Glutamatergic neuron (in vitro differentiated cells): ENCODE measurements at regions not wholly inside any gene's neighbourhood (a gene's known extent, or its start where the extent isn't known, plus 50 kb on each side); places are given as distances from the start of the nearest gene placed in this dataset.
"Not testable (repeated sequence)": the region's sequence is repeated elsewhere in the genome, so short reads cannot be mapped to it uniquely, and the experiment has no call there.

Source experiments
- DNase-seq: peaks from one replicate; pipeline ENCODE4 v3.0.0; 2022
- H3K27ac Mint-ChIP-seq: one replicate; pipeline ENCODE4 v1.8.0; 2020; ENCODE audit warnings: mild to moderate bottlenecking, mixed read lengths, inconsistent platforms; ENCODE audit not compliant: unreplicated experiment
- H3K27me3 Mint-ChIP-seq: one replicate; pipeline ENCODE4 v1.8.0; 2020; ENCODE audit warnings: mild to moderate bottlenecking, moderate library complexity, mixed read lengths, inconsistent platforms; ENCODE audit not compliant: unreplicated experiment
- H3K36me3 Mint-ChIP-seq: one replicate; pipeline ENCODE4 v1.8.0; 2020; ENCODE audit warnings: mild to moderate bottlenecking, mixed read lengths, inconsistent platforms; ENCODE audit not compliant: unreplicated experiment
- H3K4me1 Mint-ChIP-seq: one replicate; pipeline ENCODE4 v1.8.0; 2020; ENCODE audit warnings: mild to moderate bottlenecking, low read depth, mixed read lengths, inconsistent platforms; ENCODE audit not compliant: unreplicated experiment
- H3K4me3 Mint-ChIP-seq: one replicate; pipeline ENCODE4 v1.8.0; 2020; ENCODE audit warnings: mild to moderate bottlenecking, mixed read lengths, inconsistent platforms; ENCODE audit not compliant: unreplicated experiment
- H3K9me3 Mint-ChIP-seq: one replicate; pipeline ENCODE4 v1.8.0; 2020; ENCODE audit warnings: mild to moderate bottlenecking, moderate library complexity, mixed read lengths, inconsistent platforms; ENCODE audit not compliant: unreplicated experiment
- CTCF ChIP-seq: fragments of 200-600 bp; sonication (generic); IDR thresholded peaks from one replicate; pipeline ENCODE4 v1.5.0; 2021; ENCODE audit not compliant: partially characterized antibody, unreplicated experiment

- no peak for TF ChIP-seq CTCF
- Mint-ChIP-seq H3K4me3 (no peak overlapping the region), H3K4me1 (no peaks in the 10 kb centered on the region), H3K27ac (no peak overlapping the region), H3K36me3 (no peaks in the 10 kb centered on the region), H3K9me3 (peaks cover under 1% of the 10 kb centered on the region), H3K27me3 (peaks cover 1% of the 10 kb centered on the region)
- no peak for DNase-seq
These were observed 677.0 kb downstream of the STK39 start for GRCh38 chr2:167570370-167570769.

GRCh38 chr2:167563885-167564619 lies 675.8 kb downstream of the XIRP2 start:
- not testable (repeated sequence) for H3K4me3 Mint-ChIP-seq, H3K36me3 Mint-ChIP-seq, H3K9me3 Mint-ChIP-seq, DNase-seq, H3K27me3 Mint-ChIP-seq, H3K27ac Mint-ChIP-seq, H3K4me1 Mint-ChIP-seq

GRCh38 chr2:167558272-167558991 lies 670.2 kb downstream of the XIRP2 start:
- H3K9me3 Mint-ChIP-seq, DNase-seq, H3K4me1 Mint-ChIP-seq, H3K27me3 Mint-ChIP-seq, H3K4me3 Mint-ChIP-seq, H3K27ac Mint-ChIP-seq: not testable (repeated sequence)
- H3K36me3 Mint-ChIP-seq: peaks cover 10% of the 10 kb centered on the region

GRCh38 chr2:167555098-167555720 lies 666.9 kb downstream of the XIRP2 start:
- H3K4me1 Mint-ChIP-seq: peaks cover 3% of the 10 kb centered on the region
- H3K36me3 Mint-ChIP-seq: peaks cover 10% of the 10 kb centered on the region
- no peaks in the 10 kb centered on the region for H3K27me3 Mint-ChIP-seq

GRCh38 chr2:167553635-167554034 lies 665.4 kb downstream of the XIRP2 start:
- H3K27ac Mint-ChIP-seq: no peak overlapping the region
- no peak for TF ChIP-seq CTCF
- peaks cover 10% of the 10 kb centered on the region for H3K36me3 Mint-ChIP-seq
- H3K4me1 Mint-ChIP-seq: peaks cover 3% of the 10 kb centered on the region
- no peak overlapping the region for H3K4me3 Mint-ChIP-seq
- no peaks in the 10 kb centered on the region for H3K27me3 Mint-ChIP-seq
- H3K9me3 Mint-ChIP-seq: no peaks in the 10 kb centered on the region
- no peak for DNase-seq

More at GRCh38 chr2:167555098-167555720, 666.9 kb downstream of the XIRP2 start:
- DNase-seq: no peak
- H3K4me3 Mint-ChIP-seq: no peak overlapping the region
- H3K27ac Mint-ChIP-seq: no peak overlapping the region
- no peaks in the 10 kb centered on the region for H3K9me3 Mint-ChIP-seq
- TF ChIP-seq CTCF: no peak
